ENCODE measurements at regions not wholly inside any gene's neighbourhood (a gene's known extent, or its start where the extent isn't known, plus 50 kb on each side); places are given as distances from the start of the nearest gene placed in this dataset.

DNA sequence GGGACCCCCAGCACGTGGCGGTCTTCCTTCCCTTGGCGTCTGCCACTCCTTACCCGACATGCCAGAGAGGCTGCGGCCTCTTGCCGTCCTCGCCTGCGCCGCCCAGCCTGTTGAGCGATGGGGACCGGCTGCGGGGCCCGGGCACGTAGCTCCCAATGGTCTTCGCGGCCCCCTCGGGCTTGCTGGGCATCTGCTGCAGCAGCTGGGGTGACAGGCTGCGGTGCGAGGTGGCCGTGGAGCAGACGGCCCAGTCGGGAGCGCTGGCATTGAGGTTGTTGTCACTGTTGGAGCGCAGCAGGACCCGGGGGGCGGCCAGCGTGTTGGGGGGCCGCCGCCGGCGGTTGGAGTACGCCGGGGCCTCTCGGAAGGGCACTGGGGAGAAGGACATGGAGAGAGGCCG lies 422.0 kb downstream of the CTTN start:
- Histone ChIP-seq H3K27ac (no peak overlapping the region), H3K9me3 (ENCODE audit: low read depth) (no peaks in the 10 kb centered on the region), H3K9ac (no peak overlapping the region), H3K36me3 (ENCODE audit: low read depth) (no peaks in the 10 kb centered on the region), H3K27me3 (replicated peaks; ENCODE audit: insufficient read depth) (0 out of 2 replicates have a peak, but pooled peaks cover 1% of the 10 kb centered on the region), H4K20me1 (ENCODE audit: insufficient read depth) (no peaks in the 10 kb centered on the region), H3K9me2 (ENCODE audit: insufficient read depth) (no peaks in the 10 kb centered on the region), H2AFZ (no peak overlapping the region), H3K4me1 (ENCODE audit: insufficient read depth) (no peaks in the 10 kb centered on the region), H3F3A (ENCODE audit: insufficient read depth) (no peaks in the 10 kb centered on the region), H3K4me2 (ENCODE audit: unreplicated experiment) (no peak overlapping the region), H3K79me2 (ENCODE audit: insufficient read depth) (no peaks in the 10 kb centered on the region), H3K4me3 (no peak overlapping the region)
- WGBS, 2 experiments (ENCODE audit: low coverage in 1 of 2, low lambda C conversion rate in 2 of 2, missing lambda C conversion rate in 2 of 2): 83 to 88% methylated on average over 24 to 32 of the region's 35 CpGs
- no peak for DNase-seq
- in situ Hi-C loops (cut with MboI): no loop called here
- TF ChIP-seq EZH2 (IDR thresholded peaks at IDR 0.05; ENCODE audit: insufficient read depth, poor library complexity, severe bottlenecking): no peak
- no peak for TF ChIP-seq EZH2phosphoT487 (IDR thresholded peaks at IDR 0.05; ENCODE audit: insufficient read depth, low read depth)

DNA sequence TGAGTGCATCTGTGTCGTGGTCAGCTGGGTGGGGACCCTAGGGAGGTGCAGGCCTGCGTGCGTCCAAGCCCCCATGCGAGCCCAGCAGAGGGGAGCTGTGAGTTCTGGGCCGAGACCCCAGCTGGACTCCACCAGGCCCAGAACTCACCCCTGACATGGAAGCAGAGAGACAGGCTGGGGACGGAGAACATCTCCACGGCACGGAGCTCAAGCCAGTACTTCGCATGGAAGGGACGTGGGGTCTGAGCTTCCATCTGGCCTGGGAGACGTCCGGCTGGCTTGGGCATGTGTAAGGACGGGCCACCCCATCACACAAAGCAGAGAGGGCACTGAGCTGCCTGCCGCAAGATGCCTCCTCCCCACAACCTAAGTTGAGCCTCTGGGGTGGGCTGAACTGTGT lies 422.4 kb downstream of the CTTN start:
- in situ Hi-C loops (cut with MboI): no loop called here
- Histone ChIP-seq H3K4me2 (ENCODE audit: unreplicated experiment) (no peak overlapping the region), H4K20me1 (ENCODE audit: insufficient read depth) (no peaks in the 10 kb centered on the region), H3F3A (ENCODE audit: insufficient read depth) (no peaks in the 10 kb centered on the region), H3K27me3 (replicated peaks; ENCODE audit: insufficient read depth) (peaks cover 5% of the 10 kb centered on the region; the same call in 1 of the 2 replicates), H3K9ac (no peak overlapping the region), H3K9me3 (ENCODE audit: low read depth) (no peaks in the 10 kb centered on the region), H3K4me3 (no peak overlapping the region), H3K27ac (no peak overlapping the region), H3K4me1 (ENCODE audit: insufficient read depth) (no peaks in the 10 kb centered on the region), H2AFZ (no peak overlapping the region), H3K9me2 (ENCODE audit: insufficient read depth) (no peaks in the 10 kb centered on the region), H3K36me3 (ENCODE audit: low read depth) (no peaks in the 10 kb centered on the region), H3K79me2 (ENCODE audit: insufficient read depth) (no peaks in the 10 kb centered on the region)
- 63 to 65% methylated on average over 11 to 14 of the region's 14 CpGs for WGBS, 2 experiments (ENCODE audit: low coverage in 1 of 2, low lambda C conversion rate in 2 of 2, missing lambda C conversion rate in 2 of 2)
- no peak for DNase-seq
- TF ChIP-seq EZH2phosphoT487 (IDR thresholded peaks at IDR 0.05; ENCODE audit: insufficient read depth, low read depth): no peak
- no peak for TF ChIP-seq EZH2 (IDR thresholded peaks at IDR 0.05; ENCODE audit: insufficient read depth, poor library complexity, severe bottlenecking)

DNA sequence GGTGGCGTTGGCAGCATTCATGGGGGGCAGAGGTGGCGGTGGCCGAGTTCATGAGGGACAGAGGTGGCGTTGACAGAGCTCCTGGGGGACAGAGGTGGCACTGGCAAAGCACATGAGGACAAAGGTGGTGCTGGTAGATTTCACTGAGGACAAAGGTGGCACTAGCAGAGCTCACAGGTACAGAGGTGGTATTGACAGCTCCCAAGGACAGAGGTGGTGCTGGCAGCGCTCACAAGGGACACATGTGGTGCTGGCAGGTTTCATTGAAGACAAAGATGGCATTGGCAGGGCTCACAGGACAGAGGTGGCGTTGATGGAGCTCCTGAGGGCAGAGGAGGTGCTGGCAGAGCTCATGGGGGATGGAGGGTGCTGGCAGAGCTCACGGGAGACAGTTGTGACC lies 425.4 kb downstream of the CTTN start:
- in situ Hi-C loops (cut with MboI): no loop called here
- Histone ChIP-seq H3K9ac (no peak overlapping the region), H3K36me3 (ENCODE audit: low read depth) (no peaks in the 10 kb centered on the region), H3K27me3 (replicated peaks; ENCODE audit: insufficient read depth) (peaks cover 30% of the 10 kb centered on the region), H4K20me1 (ENCODE audit: insufficient read depth) (no peaks in the 10 kb centered on the region), H3K4me3 (no peak overlapping the region), H3K4me1 (ENCODE audit: insufficient read depth) (no peaks in the 10 kb centered on the region), H3K79me2 (ENCODE audit: insufficient read depth) (no peaks in the 10 kb centered on the region), H3K9me3 (ENCODE audit: low read depth) (no peaks in the 10 kb centered on the region), H2AFZ (no peak overlapping the region), H3K9me2 (ENCODE audit: insufficient read depth) (no peaks in the 10 kb centered on the region), H3F3A (ENCODE audit: insufficient read depth) (no peaks in the 10 kb centered on the region), H3K4me2 (ENCODE audit: unreplicated experiment) (no peak overlapping the region), H3K27ac (no peak overlapping the region)
- TF ChIP-seq EZH2phosphoT487 (IDR thresholded peaks at IDR 0.05; ENCODE audit: insufficient read depth, low read depth) (no peak), EZH2 (IDR thresholded peaks at IDR 0.05; ENCODE audit: insufficient read depth, poor library complexity, severe bottlenecking) (no peak)
- DNase-seq: no peak
- WGBS, 2 experiments (ENCODE audit: low coverage in 1 of 2, low lambda C conversion rate in 2 of 2, missing lambda C conversion rate in 2 of 2): 67 to 69% methylated on average over 5 to 7 of the region's 7 CpGs

DNA sequence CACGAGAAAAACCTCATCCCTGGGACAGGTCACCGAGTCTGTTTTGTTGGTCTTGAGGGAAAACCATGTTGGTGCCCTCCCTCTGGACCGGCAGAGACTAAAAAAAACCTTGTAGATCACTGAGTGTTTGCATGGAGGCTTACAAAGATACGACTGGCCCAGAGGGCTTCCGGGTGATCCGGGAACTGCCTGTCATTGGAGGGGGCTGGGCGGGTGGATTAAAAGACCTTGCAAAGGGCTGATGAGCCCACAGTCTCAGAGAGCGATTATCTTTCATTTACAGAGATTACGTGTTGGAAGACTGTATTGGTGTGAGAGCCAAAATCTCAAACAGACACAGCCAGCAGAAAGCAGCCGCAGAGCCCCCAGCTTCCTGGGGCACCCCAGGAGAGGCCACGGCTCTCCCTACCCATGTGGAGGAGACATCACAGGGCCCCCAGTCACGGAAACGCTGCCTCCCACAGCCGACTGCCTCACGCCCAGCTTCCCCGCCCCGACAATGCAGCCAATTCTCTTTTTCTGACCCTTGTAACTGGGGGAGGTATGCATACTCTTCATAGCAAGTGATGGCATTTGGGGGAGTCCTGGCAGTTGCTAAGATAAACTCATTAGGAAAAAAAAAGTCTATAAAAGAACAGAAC lies 426.4 kb downstream of the CTTN start:
- Histone ChIP-seq H3K79me2 (ENCODE audit: insufficient read depth) (no peaks in the 10 kb centered on the region), H3K9me2 (ENCODE audit: insufficient read depth) (no peaks in the 10 kb centered on the region), H3K4me1 (ENCODE audit: insufficient read depth) (no peaks in the 10 kb centered on the region), H3K9me3 (ENCODE audit: low read depth) (no peaks in the 10 kb centered on the region), H3K27ac (no peak overlapping the region), H3K9ac (no peak overlapping the region), H2AFZ (no peak overlapping the region), H3K27me3 (replicated peaks; ENCODE audit: insufficient read depth) (peaks cover 30% of the 10 kb centered on the region), H3F3A (ENCODE audit: insufficient read depth) (no peaks in the 10 kb centered on the region), H4K20me1 (ENCODE audit: insufficient read depth) (no peaks in the 10 kb centered on the region), H3K4me3 (no peak overlapping the region), H3K36me3 (ENCODE audit: low read depth) (no peaks in the 10 kb centered on the region), H3K4me2 (ENCODE audit: unreplicated experiment) (no peak overlapping the region)
- DNase-seq: no peak
- TF ChIP-seq EZH2phosphoT487 (IDR thresholded peaks at IDR 0.05; ENCODE audit: insufficient read depth, low read depth) (no peak), EZH2 (IDR thresholded peaks at IDR 0.05; ENCODE audit: insufficient read depth, poor library complexity, severe bottlenecking) (no peak)
- in situ Hi-C loops (cut with MboI): no loop called here
- 42 to 47% methylated on average over 17 of the region's 17 CpGs for WGBS, 2 experiments (ENCODE audit: low coverage in 1 of 2, low lambda C conversion rate in 2 of 2, missing lambda C conversion rate in 2 of 2)

Measured in GM23248 (cell line).